Esophagus squamous epithelium (tissue), 5 donors: ENCODE measurements at regions not wholly inside any gene's neighbourhood (a gene's known extent, or its start where the extent isn't known, plus 50 kb on each side); places are given as distances from the start of the nearest gene placed in this dataset.

Experiments
- DNase-seq: peaks from one replicate; lab custom pipeline; 2025; lab: John Stamatoyannopoulos, UW
- H3K27ac ChIP-seq, 4 donors: fragments of 200-600 bp; sonication (generic); one replicate each; pipeline ENCODE4 v1.5.1; 2016 to 2019; ENCODE audit warnings: mild to moderate bottlenecking in 1 of 4
- H3K27me3 ChIP-seq, 4 donors: fragments of 200-600 bp; sonication (generic); 1 replicate in 3 of 4; 2 replicates in 1 of 4; pipeline versions ENCODE4 v1.5.1 to v1.6.0; 2017 to 2021; ENCODE audit warnings: antibody characterized with exemption in 1 of 4
- H3K36me3 ChIP-seq, 3 donors: fragments of 200-600 bp; sonication (generic); one replicate each; pipeline ENCODE4 v1.5.1; 2016 to 2019
- H3K4me1 ChIP-seq, 3 donors: fragments of 200-600 bp; sonication (generic); one replicate each; pipeline ENCODE4 v1.5.1; 2017 to 2019
- H3K4me3 ChIP-seq, 4 donors: fragments of 200-600 bp; sonication (generic); 1 replicate in 3 of 4; 2 replicates in 1 of 4; pipeline ENCODE4 v1.5.1; 2016 to 2019; ENCODE audit warnings: mild to moderate bottlenecking in 2 of 4, moderate library complexity in 1 of 4
- H3K9me3 ChIP-seq, 3 donors: fragments of 200-600 bp; sonication (generic); one replicate each; pipeline ENCODE4 v1.5.1; 2016 to 2019
- POLR2A ChIP-seq, 4 donors: fragments of 450-650 bp; IDR thresholded peaks; one replicate each; pipeline ENCODE4 v1.6.1; 2017; ENCODE audit warnings: antibody characterized with exemption in 4 of 4, mild to moderate bottlenecking in 4 of 4, moderate library complexity in 3 of 4
- WGBS, 2 donors: methylation state at CpG; one replicate each; pipeline ENCODE4 v1.1.5; 2018; 5-methylcytosine and 5-hydroxymethylcytosine counted together
- intact Hi-C: fragments of 100-400 bp; cut with DNase I; formaldehyde crosslinking; loops from one replicate; pipeline ENCODE4 v1.15.0; 2022
- TF ChIP-seq, protein P1 (sequence below), 6 experiments: fragments of 450-650 bp in 4 of 6; fragments of 200-600 bp in 2 of 6; sonication (generic) in 2 of 6; IDR thresholded peaks; one replicate each; pipeline ENCODE4 v1.5.1; 2016 to 2019; ENCODE audit warnings: antibody characterized with exemption in 6 of 6, mild to moderate bottlenecking in 4 of 6, moderate library complexity in 4 of 6
- donor health status: DM: yes; HTN: yes; CAD: no.

GRCh38 chr13:86974251-86974994 lies 696.7 kb upstream of the SLITRK5 start:
- intact Hi-C loops = no loop called here
- no peaks in the 10 kb centered on the region for H3K27me3 ChIP-seq
- H3K9me3 ChIP-seq = no peaks in the 10 kb centered on the region
- no peaks in the 10 kb centered on the region for H3K36me3 ChIP-seq
- no peak for TF ChIP-seq POLR2A (IDR thresholded peaks at IDR 0.05)
- TF ChIP-seq, protein P1, sequence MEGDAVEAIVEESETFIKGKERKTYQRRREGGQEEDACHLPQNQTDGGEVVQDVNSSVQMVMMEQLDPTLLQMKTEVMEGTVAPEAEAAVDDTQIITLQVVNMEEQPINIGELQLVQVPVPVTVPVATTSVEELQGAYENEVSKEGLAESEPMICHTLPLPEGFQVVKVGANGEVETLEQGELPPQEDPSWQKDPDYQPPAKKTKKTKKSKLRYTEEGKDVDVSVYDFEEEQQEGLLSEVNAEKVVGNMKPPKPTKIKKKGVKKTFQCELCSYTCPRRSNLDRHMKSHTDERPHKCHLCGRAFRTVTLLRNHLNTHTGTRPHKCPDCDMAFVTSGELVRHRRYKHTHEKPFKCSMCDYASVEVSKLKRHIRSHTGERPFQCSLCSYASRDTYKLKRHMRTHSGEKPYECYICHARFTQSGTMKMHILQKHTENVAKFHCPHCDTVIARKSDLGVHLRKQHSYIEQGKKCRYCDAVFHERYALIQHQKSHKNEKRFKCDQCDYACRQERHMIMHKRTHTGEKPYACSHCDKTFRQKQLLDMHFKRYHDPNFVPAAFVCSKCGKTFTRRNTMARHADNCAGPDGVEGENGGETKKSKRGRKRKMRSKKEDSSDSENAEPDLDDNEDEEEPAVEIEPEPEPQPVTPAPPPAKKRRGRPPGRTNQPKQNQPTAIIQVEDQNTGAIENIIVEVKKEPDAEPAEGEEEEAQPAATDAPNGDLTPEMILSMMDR (IDR thresholded peaks at IDR 0.05) = no peak
- H3K4me1 ChIP-seq = no peaks in the 10 kb centered on the region
- H3K27ac ChIP-seq = no peak overlapping the region
- 50 to 73% methylated on average over 3 of the region's 7 CpGs for WGBS, 2 donors
- no peak overlapping the region for H3K4me3 ChIP-seq
- DNase-seq = no peak

GRCh38 chr13:86974995-86975328 lies 696.2 kb upstream of the SLITRK5 start:
- no peaks in the 10 kb centered on the region for H3K9me3 ChIP-seq
- intact Hi-C loops = no loop called here
- no peaks in the 10 kb centered on the region for H3K36me3 ChIP-seq
- no peak for DNase-seq
- H3K4me3 ChIP-seq = no peak overlapping the region
- no peaks in the 10 kb centered on the region for H3K27me3 ChIP-seq
- WGBS, 2 donors = 53 to 75% methylated on average over 1 of the region's 1 CpG
- no peaks in the 10 kb centered on the region for H3K4me1 ChIP-seq
- no peak for TF ChIP-seq POLR2A (IDR thresholded peaks at IDR 0.05)
- TF ChIP-seq, protein P1 (IDR thresholded peaks at IDR 0.05) = no peak
- no peak overlapping the region for H3K27ac ChIP-seq

- Histone ChIP-seq H3K9me3 (no peaks in the 10 kb centered on the region), H3K27me3 (no peaks in the 10 kb centered on the region), H3K27ac (no peak overlapping the region), H3K36me3 (no peaks in the 10 kb centered on the region), H3K4me3 (no peak overlapping the region), H3K4me1 (no peaks in the 10 kb centered on the region)
- no peak for DNase-seq
- 78 to 82% methylated on average over 4 of the region's 4 CpGs for WGBS, 2 donors
- TF ChIP-seq, protein P1 (IDR thresholded peaks at IDR 0.05) = no peak
- no peak for TF ChIP-seq POLR2A (IDR thresholded peaks at IDR 0.05)
- intact Hi-C loops = no loop called here
Observed at GRCh38 chr13:86976521-86977324, 694.4 kb upstream of the SLITRK5 start.

- TF ChIP-seq, protein P1 (IDR thresholded peaks at IDR 0.05) = no peak
- H3K4me3 ChIP-seq = no peak overlapping the region
- H3K4me1 ChIP-seq = no peaks in the 10 kb centered on the region
- H3K9me3 ChIP-seq = no peaks in the 10 kb centered on the region
- no peak overlapping the region for H3K27ac ChIP-seq
- H3K27me3 ChIP-seq = no peaks in the 10 kb centered on the region
- intact Hi-C loops = no loop called here
- no peak for DNase-seq
- WGBS, 2 donors = 20 to 28% methylated on average over 4 of the region's 4 CpGs
- H3K36me3 ChIP-seq = no peaks in the 10 kb centered on the region
Observed at GRCh38 chr13:86986448-86986847, 684.7 kb upstream of the SLITRK5 start.

DNA sequence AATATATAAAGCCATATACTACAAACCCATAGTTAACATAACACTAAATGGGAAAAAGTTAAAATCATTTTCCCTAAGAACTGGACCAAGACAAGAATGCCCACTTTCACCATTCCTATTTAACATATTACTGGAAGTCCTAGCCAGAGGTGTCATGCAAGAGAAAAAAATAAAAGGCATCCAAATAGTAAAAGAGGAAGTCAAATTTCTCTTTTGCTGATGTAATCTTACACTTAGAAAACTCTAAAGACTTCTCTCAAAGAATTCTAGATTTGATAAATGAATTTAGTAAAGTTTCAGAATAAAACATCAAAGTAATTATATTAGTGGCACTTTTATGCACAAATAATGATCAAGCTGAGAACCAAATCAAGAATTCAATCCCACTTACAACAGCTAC lies 678.9 kb upstream of the SLITRK5 start:
- DNase-seq = no peak
- Histone ChIP-seq H3K4me1 (no peaks in the 10 kb centered on the region), H3K27ac (no peak overlapping the region), H3K4me3 (no peak overlapping the region), H3K36me3 (no peaks in the 10 kb centered on the region), H3K9me3 (no peaks in the 10 kb centered on the region), H3K27me3 (no peaks in the 10 kb centered on the region)
- no peak for TF ChIP-seq POLR2A (IDR thresholded peaks at IDR 0.05)
- TF ChIP-seq, protein P1 (IDR thresholded peaks at IDR 0.05) = no peak
- intact Hi-C loops = no loop called here
